ENCODE measurements at regions not wholly inside any gene's neighbourhood (a gene's known extent, or its start where the extent isn't known, plus 50 kb on each side); places are given as distances from the start of the nearest gene placed in this dataset.
A peak's percentile ranks its signal among the peaks of the same experiment; 100 is the strongest.
"Not testable (repeated sequence)": the region's sequence is repeated elsewhere in the genome, so short reads cannot be mapped to it uniquely, and the experiment has no call there.

- no peak for DNase-seq
Measured at GRCh38 chr2:43068631-43069517, 157.5 kb downstream of the ZFP36L2 start.

- no peak for DNase-seq
Measured at GRCh38 chr2:43068041-43068533, 158.3 kb downstream of the ZFP36L2 start.

- DNase-seq = no peak
Measured at GRCh38 chr2:43067254-43068040, 159.0 kb downstream of the ZFP36L2 start.

- DNase-seq = not testable (repeated sequence)
Measured at GRCh38 chr2:43066541-43067253, 159.7 kb downstream of the ZFP36L2 start.

GRCh38 chr2:43065871-43066270, 160.5 kb downstream of the ZFP36L2 start:
- DNase-seq = no peak

- DNase-seq = no peak
Measured at GRCh38 chr2:43065036-43065435, 161.4 kb downstream of the ZFP36L2 start.

GRCh38 chr2:43063096-43063495, 163.3 kb downstream of the ZFP36L2 start:
- not testable (repeated sequence) for DNase-seq

GRCh38 chr2:43062058-43062457, 164.3 kb downstream of the ZFP36L2 start:
- no peak for DNase-seq

- DNase-seq = no peak
Measured at GRCh38 chr2:43060390-43061016, 165.9 kb downstream of the ZFP36L2 start.

- DNase-seq = peak; percentile 78
Measured at GRCh38 chr2:43059183-43059897, 167.1 kb downstream of the ZFP36L2 start.

GRCh38 chr2:43058726-43059110, 167.7 kb downstream of the ZFP36L2 start:
- DNase-seq = no peak

- no peak for DNase-seq
Measured at GRCh38 chr2:43057742-43058725, 168.4 kb downstream of the ZFP36L2 start.

- peak; percentile 46 for DNase-seq
Measured at GRCh38 chr2:43057026-43057741, 169.2 kb downstream of the ZFP36L2 start.

- no peak for DNase-seq
Measured at GRCh38 chr2:43055985-43056384, 170.4 kb downstream of the ZFP36L2 start.

- no peak for DNase-seq
Measured at GRCh38 chr2:43055086-43055912, 171.1 kb downstream of the ZFP36L2 start.

GRCh38 chr2:43054367-43054766, 172.0 kb downstream of the ZFP36L2 start:
- DNase-seq = no peak

- DNase-seq = no peak
Measured at GRCh38 chr2:43052944-43053306, 173.5 kb downstream of the ZFP36L2 start.

GRCh38 chr2:43052204-43052943, 174.0 kb downstream of the ZFP36L2 start:
- no peak for DNase-seq

Measured in NCI-H446 treated with DMSO at 0.1 percent for 48 hours (cell line).